SK-N-SH (cell line): ENCODE measurements at regions not wholly inside any gene's neighbourhood (a gene's known extent, or its start where the extent isn't known, plus 50 kb on each side); places are given as distances from the start of the nearest gene placed in this dataset.

Experiments used
- CTCF ChIA-PET: fragments of 300-600, 350-600 bp; formaldehyde crosslinking; extraction: SDS; loops from one replicate; lab custom pipeline; 2021; lab: Yijun Ruan, JAX
- POLR2A ChIA-PET: fragments of 350-600 bp; sonication (Branson Sonifier 250); formaldehyde crosslinking; extraction: SDS; loops from one replicate; lab custom pipeline; 2020; ENCODE audit warnings: antibody characterized with exemption, inconsistent platforms; lab: Yijun Ruan, JAX
- DNase-seq: peaks from one replicate; pipeline ENCODE4 v3.0.0; 2012
- H2AFZ ChIP-seq: fragments of 200-600 bp; sonication (generic); 2 replicates; pipeline ENCODE4 v1.8.1; 2016; ENCODE audit warnings: antibody characterized with exemption, mild to moderate bottlenecking, low read depth
- H3F3A ChIP-seq: fragments of 200-600 bp; sonication (generic); replicated peaks from 2 replicates; pipeline ENCODE3; 2016; ENCODE audit warnings: antibody characterized with exemption, mild to moderate bottlenecking; ENCODE audit not compliant: insufficient read depth
- H3K27ac ChIP-seq, 2 experiments: fragments of 200-500 bp in 1 of 2; fragments of 200-600 bp in 1 of 2; sonication (Bioruptor generic) in 1 of 2; sonication (generic), shearing (Covaris generic) in 1 of 2; 2 replicates each; pipeline versions ENCODE4 v1.5.1 to v1.6.1; 2014 to 2016; ENCODE audit warnings: low read depth in 2 of 2, inconsistent platforms in 1 of 2, low read length in 1 of 2, mild to moderate bottlenecking in 1 of 2, mixed read lengths in 1 of 2
- H3K27me3 ChIP-seq: fragments of 200-600 bp; sonication (generic), shearing (Covaris generic); 2 replicates; pipeline ENCODE4 v1.6.1; 2016; ENCODE audit warnings: mixed run types; ENCODE audit not compliant: insufficient read depth
- H3K36me3 ChIP-seq, 2 experiments: fragments of 200-500 bp in 1 of 2; fragments of 200-600 bp in 1 of 2; sonication (Bioruptor generic) in 1 of 2; sonication (generic) in 1 of 2; replicated peaks in 1 of 2; 2 replicates each; pipeline versions ENCODE3 to v1.5.1; 2014 to 2016; ENCODE audit warnings: low read length in 1 of 2, mild to moderate bottlenecking in 1 of 2; ENCODE audit not compliant: insufficient read depth in 2 of 2, control insufficient read depth in 1 of 2
- H3K4me1 ChIP-seq, 2 experiments: fragments of 200-500 bp in 1 of 2; fragments of 200-600 bp in 1 of 2; sonication (Bioruptor generic) in 1 of 2; sonication (generic), shearing (Covaris generic) in 1 of 2; 2 replicates each; pipeline versions ENCODE4 v1.5.1 to v1.6.1; 2014 to 2016; ENCODE audit warnings: low read depth in 1 of 2, low read length in 1 of 2, mixed run types in 1 of 2; ENCODE audit not compliant: insufficient read depth in 2 of 2, control insufficient read depth in 1 of 2
- H3K4me2 ChIP-seq: fragments of 200-600 bp; sonication (generic), shearing (Covaris generic); 2 replicates; pipeline ENCODE4 v1.6.1; 2017; ENCODE audit warnings: mixed run types
- H3K4me3 ChIP-seq, 2 experiments: fragments of 200-500 bp in 1 of 2; fragments of 200-600 bp in 1 of 2; sonication (Bioruptor generic) in 1 of 2; sonication (generic), shearing (Covaris generic) in 1 of 2; 2 replicates each; pipeline versions ENCODE4 v1.5.1 to v1.8.1; 2014 to 2016; ENCODE audit warnings: low read depth in 2 of 2, inconsistent platforms in 1 of 2, low read length in 1 of 2, mild to moderate bottlenecking in 1 of 2, mixed read lengths in 1 of 2, moderate library complexity in 1 of 2
- H3K79me2 ChIP-seq: fragments of 200-600 bp; sonication (generic); 2 replicates; pipeline ENCODE4 v1.8.1; 2017; ENCODE audit warnings: mild to moderate bottlenecking; ENCODE audit not compliant: insufficient read depth
- H3K9ac ChIP-seq: fragments of 200-600 bp; sonication (generic); 2 replicates; pipeline ENCODE4 v1.6.1; 2017; ENCODE audit warnings: mixed run types
- H3K9me2 ChIP-seq: fragments of 200-600 bp; sonication (generic); 2 replicates; pipeline ENCODE4 v1.6.1; 2017; ENCODE audit warnings: mixed run types
- H3K9me3 ChIP-seq: fragments of 200-600 bp; sonication (generic); 2 replicates; pipeline ENCODE4 v1.6.1; 2017; ENCODE audit warnings: mixed run types, mild to moderate bottlenecking, moderate library complexity
- H4K20me1 ChIP-seq: fragments of 200-600 bp; sonication (generic); 2 replicates; pipeline ENCODE4 v1.6.1; 2017; ENCODE audit warnings: mild to moderate bottlenecking, mixed run types; ENCODE audit not compliant: insufficient read depth
- EP300 ChIP-seq, 2 experiments: IDR thresholded peaks; 2 replicates each; pipeline versions ENCODE4 v1.4.0 to v1.6.1; 2012; ENCODE audit warnings: borderline replicate concordance in 1 of 2, low read depth in 1 of 2, low read length in 1 of 2
- EZH2phosphoT487 ChIP-seq: fragments of 200-600 bp; sonication (generic); IDR thresholded peaks from 2 replicates; pipeline ENCODE4 v1.6.1; 2017; ENCODE audit warnings: low read depth, mixed run types, mild to moderate bottlenecking, antibody characterized with exemption, moderate library complexity, borderline replicate concordance
- FOSL2 ChIP-seq: IDR thresholded peaks from 2 replicates; pipeline ENCODE4 v1.4.0; 2012; ENCODE audit warnings: low read depth, mild to moderate bottlenecking, moderate library complexity, borderline replicate concordance
- FOXJ3 ChIP-seq: sonication (generic); formaldehyde crosslinking; IDR thresholded peaks from 2 replicates; pipeline ENCODE4 v1.5.1; 2020; ENCODE audit warnings: mild to moderate bottlenecking, missing genetic modification reagents
- GABPA ChIP-seq: IDR thresholded peaks from 2 replicates; pipeline ENCODE4 v1.4.0; 2012; ENCODE audit warnings: low read depth, mild to moderate bottlenecking
- GATA2 ChIP-seq: sonication (generic); formaldehyde crosslinking; IDR thresholded peaks from 2 replicates; pipeline ENCODE4 v1.5.0; 2020; ENCODE audit warnings: mild to moderate bottlenecking, missing genetic modification reagents
- MEF2A ChIP-seq: IDR thresholded peaks from 2 replicates; pipeline ENCODE4 v1.4.0; 2012; ENCODE audit warnings: low read depth, borderline replicate concordance
- NFIC ChIP-seq: IDR thresholded peaks from 2 replicates; pipeline ENCODE4 v1.4.0; 2012; ENCODE audit warnings: borderline replicate concordance
- POLR2AphosphoS5 ChIP-seq: IDR thresholded peaks from 2 replicates; pipeline ENCODE4 v1.6.1; 2012; ENCODE audit warnings: low read depth, low read length
- RCOR1 ChIP-seq: fragments of 150-350 bp; IDR thresholded peaks from 2 replicates; pipeline ENCODE4 v1.6.1; 2017; ENCODE audit warnings: antibody characterized with exemption, low read length
- RXRA ChIP-seq: IDR thresholded peaks from 2 replicates; pipeline ENCODE4 v1.4.0; 2012; ENCODE audit warnings: low read depth, mild to moderate bottlenecking, borderline replicate concordance
- SIN3A ChIP-seq: IDR thresholded peaks from 2 replicates; pipeline ENCODE4 v1.6.1; 2012; ENCODE audit warnings: low read depth, mild to moderate bottlenecking, low read length, moderate library complexity, borderline replicate concordance
- USF1 ChIP-seq: IDR thresholded peaks from 2 replicates; pipeline ENCODE4 v1.4.0; 2012; ENCODE audit warnings: low read depth, borderline replicate concordance
- YY1 ChIP-seq: IDR thresholded peaks from 2 replicates; pipeline ENCODE4 v1.4.0; 2012; ENCODE audit warnings: low read depth, mild to moderate bottlenecking
- WGBS: methylation state at CpG from one replicate; pipeline ENCODE4 v1.1.6; 2017; ENCODE audit warnings: low lambda C conversion rate; 5-methylcytosine and 5-hydroxymethylcytosine counted together
- TF ChIP-seq, protein P1 (sequence below): fragments of 200-600 bp; sonication (generic); IDR thresholded peaks from 2 replicates; pipeline ENCODE4 v1.6.1; 2017; ENCODE audit warnings: antibody characterized with exemption, mild to moderate bottlenecking, moderate library complexity
- TF ChIP-seq, protein P2 (sequence below): fragments of 150-350 bp; IDR thresholded peaks from 2 replicates; pipeline ENCODE4 v1.6.1; 2017; ENCODE audit warnings: antibody characterized with exemption, low read length, low read depth, borderline replicate concordance
- TF ChIP-seq, protein P3 (sequence below): IDR thresholded peaks from 2 replicates; pipeline ENCODE4; 2012
- TF ChIP-seq, protein P4 (sequence below): fragments of 150-350 bp; IDR thresholded peaks from 2 replicates; pipeline ENCODE4 v1.6.1; 2016; ENCODE audit warnings: mild to moderate bottlenecking, low read depth, low read length

DNA sequence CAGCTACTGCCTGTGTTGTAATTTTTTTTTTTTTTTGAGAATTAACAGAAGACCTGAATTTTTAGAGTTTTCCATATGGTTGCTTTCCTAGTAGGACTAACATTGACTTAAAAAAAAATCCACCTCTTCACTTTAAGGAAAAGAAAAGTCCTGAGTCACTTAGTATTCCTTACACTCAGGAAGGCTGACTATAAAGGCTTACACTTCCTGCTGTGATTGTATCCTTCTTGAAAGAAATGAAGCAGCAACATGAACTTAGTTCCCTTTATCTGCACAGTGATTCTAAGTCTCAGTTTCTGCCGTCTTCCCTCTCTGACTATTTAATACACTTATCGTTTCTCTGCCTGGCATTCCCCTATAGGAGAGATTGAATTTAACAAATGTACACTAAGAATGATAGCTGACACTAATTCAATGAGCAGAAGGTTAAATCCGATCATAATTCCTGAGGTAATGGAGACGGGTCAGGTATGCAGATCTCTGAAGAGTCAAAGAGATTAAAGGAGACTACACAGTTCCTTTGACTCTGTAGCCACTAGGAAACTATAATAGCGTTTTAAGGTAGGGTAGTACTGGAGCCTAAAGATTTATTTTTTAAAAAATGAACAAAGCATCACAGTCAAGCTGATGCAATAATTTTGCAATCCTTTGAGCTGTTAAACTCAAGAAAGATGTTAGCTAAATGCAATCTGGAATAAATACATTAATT is 185.1 kb upstream of the ELAVL2 start:
- H4K20me1 ChIP-seq = no peaks in the 10 kb centered on the region
- ChIA-PET CTCF (no interaction called here), POLR2A (no interaction called here)
- TF ChIP-seq POLR2AphosphoS5 (no peak), RXRA (no peak), RCOR1 (no peak)
- TF ChIP-seq, protein P1, sequence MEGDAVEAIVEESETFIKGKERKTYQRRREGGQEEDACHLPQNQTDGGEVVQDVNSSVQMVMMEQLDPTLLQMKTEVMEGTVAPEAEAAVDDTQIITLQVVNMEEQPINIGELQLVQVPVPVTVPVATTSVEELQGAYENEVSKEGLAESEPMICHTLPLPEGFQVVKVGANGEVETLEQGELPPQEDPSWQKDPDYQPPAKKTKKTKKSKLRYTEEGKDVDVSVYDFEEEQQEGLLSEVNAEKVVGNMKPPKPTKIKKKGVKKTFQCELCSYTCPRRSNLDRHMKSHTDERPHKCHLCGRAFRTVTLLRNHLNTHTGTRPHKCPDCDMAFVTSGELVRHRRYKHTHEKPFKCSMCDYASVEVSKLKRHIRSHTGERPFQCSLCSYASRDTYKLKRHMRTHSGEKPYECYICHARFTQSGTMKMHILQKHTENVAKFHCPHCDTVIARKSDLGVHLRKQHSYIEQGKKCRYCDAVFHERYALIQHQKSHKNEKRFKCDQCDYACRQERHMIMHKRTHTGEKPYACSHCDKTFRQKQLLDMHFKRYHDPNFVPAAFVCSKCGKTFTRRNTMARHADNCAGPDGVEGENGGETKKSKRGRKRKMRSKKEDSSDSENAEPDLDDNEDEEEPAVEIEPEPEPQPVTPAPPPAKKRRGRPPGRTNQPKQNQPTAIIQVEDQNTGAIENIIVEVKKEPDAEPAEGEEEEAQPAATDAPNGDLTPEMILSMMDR = no peak
- TF ChIP-seq, protein P2, sequence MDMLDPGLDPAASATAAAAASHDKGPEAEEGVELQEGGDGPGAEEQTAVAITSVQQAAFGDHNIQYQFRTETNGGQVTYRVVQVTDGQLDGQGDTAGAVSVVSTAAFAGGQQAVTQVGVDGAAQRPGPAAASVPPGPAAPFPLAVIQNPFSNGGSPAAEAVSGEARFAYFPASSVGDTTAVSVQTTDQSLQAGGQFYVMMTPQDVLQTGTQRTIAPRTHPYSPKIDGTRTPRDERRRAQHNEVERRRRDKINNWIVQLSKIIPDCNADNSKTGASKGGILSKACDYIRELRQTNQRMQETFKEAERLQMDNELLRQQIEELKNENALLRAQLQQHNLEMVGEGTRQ = no peak
- no peaks in the 10 kb centered on the region for H3K9me2 ChIP-seq
- no peaks in the 10 kb centered on the region for H3K27me3 ChIP-seq
- H3K4me3 ChIP-seq = no peak overlapping the region
- H3K9ac ChIP-seq = no peak overlapping the region
- H3K27ac ChIP-seq = no peak overlapping the region
- H3K79me2 ChIP-seq = no peaks in the 10 kb centered on the region
- WGBS = 13% methylated on average over 5 of the region's 5 CpGs
- no peak overlapping the region for H2AFZ ChIP-seq
- no peaks in the 10 kb centered on the region for H3F3A ChIP-seq
- DNase-seq = no peak
- no peak overlapping the region for H3K4me2 ChIP-seq
- no peaks in the 10 kb centered on the region for H3K36me3 ChIP-seq
- no peaks in the 10 kb centered on the region for H3K9me3 ChIP-seq
- H3K4me1 ChIP-seq = no peaks in the 10 kb centered on the region

GRCh38 chr9:24009322-24009721 is 183.3 kb upstream of the ELAVL2 start:
- no peak overlapping the region for H3K27ac ChIP-seq
- no peaks in the 10 kb centered on the region for H3K79me2 ChIP-seq
- H3K27me3 ChIP-seq = no peaks in the 10 kb centered on the region
- no peak overlapping the region for H3K9ac ChIP-seq
- H3F3A ChIP-seq = no peaks in the 10 kb centered on the region
- no peaks in the 10 kb centered on the region for H3K9me3 ChIP-seq
- no peaks in the 10 kb centered on the region for H3K4me1 ChIP-seq
- no peaks in the 10 kb centered on the region for H3K36me3 ChIP-seq
- POLR2A ChIA-PET = no interaction called here
- H3K4me2 ChIP-seq = no peak overlapping the region
- WGBS = 12% methylated on average over 2 of the region's 2 CpGs
- no peak for DNase-seq
- no peaks in the 10 kb centered on the region for H4K20me1 ChIP-seq
- H2AFZ ChIP-seq = no peak overlapping the region
- TF ChIP-seq GATA2 (no peak), EZH2phosphoT487 (no peak), YY1 (no peak), EP300 (IDR thresholded peaks at IDR 0.05; ENCODE audit: borderline replicate concordance in 1 of 2, low read depth in 1 of 2, low read length in 1 of 2) (no peak), SIN3A (no peak), FOXJ3 (CRISPR knock-in tag) (no peak), GABPA (no peak), USF1 (no peak), FOSL2 (no peak), MEF2A (no peak), NFIC (no peak)
- TF ChIP-seq, protein P3, sequence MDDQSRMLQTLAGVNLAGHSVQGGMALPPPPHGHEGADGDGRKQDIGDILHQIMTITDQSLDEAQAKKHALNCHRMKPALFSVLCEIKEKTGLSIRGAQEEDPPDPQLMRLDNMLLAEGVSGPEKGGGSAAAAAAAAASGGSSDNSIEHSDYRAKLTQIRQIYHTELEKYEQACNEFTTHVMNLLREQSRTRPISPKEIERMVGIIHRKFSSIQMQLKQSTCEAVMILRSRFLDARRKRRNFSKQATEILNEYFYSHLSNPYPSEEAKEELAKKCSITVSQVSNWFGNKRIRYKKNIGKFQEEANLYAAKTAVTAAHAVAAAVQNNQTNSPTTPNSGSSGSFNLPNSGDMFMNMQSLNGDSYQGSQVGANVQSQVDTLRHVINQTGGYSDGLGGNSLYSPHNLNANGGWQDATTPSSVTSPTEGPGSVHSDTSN = no peak
- TF ChIP-seq, protein P1 = no peak
- TF ChIP-seq, protein P4, sequence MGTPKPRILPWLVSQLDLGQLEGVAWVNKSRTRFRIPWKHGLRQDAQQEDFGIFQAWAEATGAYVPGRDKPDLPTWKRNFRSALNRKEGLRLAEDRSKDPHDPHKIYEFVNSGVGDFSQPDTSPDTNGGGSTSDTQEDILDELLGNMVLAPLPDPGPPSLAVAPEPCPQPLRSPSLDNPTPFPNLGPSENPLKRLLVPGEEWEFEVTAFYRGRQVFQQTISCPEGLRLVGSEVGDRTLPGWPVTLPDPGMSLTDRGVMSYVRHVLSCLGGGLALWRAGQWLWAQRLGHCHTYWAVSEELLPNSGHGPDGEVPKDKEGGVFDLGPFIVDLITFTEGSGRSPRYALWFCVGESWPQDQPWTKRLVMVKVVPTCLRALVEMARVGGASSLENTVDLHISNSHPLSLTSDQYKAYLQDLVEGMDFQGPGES = no peak
- CTCF ChIA-PET = no interaction called here
- no peaks in the 10 kb centered on the region for H3K9me2 ChIP-seq
- H3K4me3 ChIP-seq = no peak overlapping the region
